Glomerular endothelial cell (primary cell): ENCODE measurements at regions not wholly inside any gene's neighbourhood (a gene's known extent, or its start where the extent isn't known, plus 50 kb on each side); places are given as distances from the start of the nearest gene placed in this dataset.
"Not testable (repeated sequence)": the region's sequence is repeated elsewhere in the genome, so short reads cannot be mapped to it uniquely, and the experiment has no call there.

Experiments used
- DNase-seq: peaks from one replicate; pipeline ENCODE4 v3.0.0-alpha.2; 2011; ENCODE audit warnings: low read depth, low spot score; ENCODE audit errors: extremely low read depth

GRCh38 chr1:178606839-178607238 is 93.9 kb downstream of the TEX35 start:
- no peak for DNase-seq

DNA sequence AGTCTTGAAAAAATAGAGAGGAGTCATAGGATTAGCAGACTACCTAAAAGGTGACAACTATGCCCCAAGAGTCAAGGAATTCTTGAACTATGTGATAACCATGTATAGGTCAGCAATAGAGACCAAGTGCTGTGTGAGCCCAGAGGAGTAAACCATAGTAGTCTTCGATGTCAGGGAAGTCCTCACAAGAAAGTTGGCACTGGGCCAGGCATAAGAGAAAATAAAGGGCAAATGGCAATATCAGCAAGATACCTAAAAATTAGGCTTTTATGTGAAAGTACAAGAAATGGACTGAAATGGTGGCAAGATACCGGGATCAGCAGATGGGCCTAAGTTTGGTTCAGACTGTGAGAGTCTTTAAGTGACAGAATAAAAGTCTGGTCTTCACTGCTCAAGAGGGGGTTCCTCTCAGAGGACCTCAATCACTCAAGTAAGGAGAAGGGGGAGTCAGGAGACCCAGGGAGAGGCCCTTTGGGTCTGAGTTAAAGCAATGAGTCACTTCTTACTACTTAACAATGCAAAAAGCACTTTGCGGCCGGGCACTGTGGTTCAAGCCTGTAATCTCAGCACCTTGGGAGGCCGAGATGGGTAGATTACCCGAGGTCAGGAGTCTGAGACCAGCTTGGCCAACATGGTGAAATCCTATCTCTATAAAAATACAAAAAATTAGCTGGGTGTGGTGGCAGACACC is 95.0 kb downstream of the TEX35 start:
- DNase-seq: no peak

- no peak for DNase-seq
These were observed 96.1 kb downstream of the TEX35 start for GRCh38 chr1:178609015-178609414.

- DNase-seq: not testable (repeated sequence)
These were observed 97.9 kb downstream of the TEX35 start for GRCh38 chr1:178610690-178611410.

DNA sequence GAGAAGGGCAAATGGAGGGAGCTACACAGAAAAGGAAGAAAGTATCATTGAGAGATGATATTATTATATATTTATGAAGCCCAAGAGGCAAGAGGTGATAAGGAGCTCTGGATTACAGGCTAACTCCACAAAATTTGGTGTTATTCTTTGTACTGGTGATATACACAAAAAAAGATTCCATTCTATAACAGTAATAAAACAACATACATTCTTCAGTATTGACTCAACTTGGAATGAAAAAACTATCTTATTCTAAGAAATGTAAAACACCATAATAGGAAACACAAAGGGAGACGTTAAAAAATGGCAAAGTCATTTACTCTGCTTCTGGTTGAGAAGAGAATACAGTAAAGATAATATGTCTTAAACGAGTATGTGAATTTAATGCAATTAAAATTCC is 99.4 kb downstream of the TEX35 start:
- DNase-seq: no peak

GRCh38 chr1:178613271-178613945 is 100.5 kb downstream of the TEX35 start:
- DNase-seq: no peak

DNA sequence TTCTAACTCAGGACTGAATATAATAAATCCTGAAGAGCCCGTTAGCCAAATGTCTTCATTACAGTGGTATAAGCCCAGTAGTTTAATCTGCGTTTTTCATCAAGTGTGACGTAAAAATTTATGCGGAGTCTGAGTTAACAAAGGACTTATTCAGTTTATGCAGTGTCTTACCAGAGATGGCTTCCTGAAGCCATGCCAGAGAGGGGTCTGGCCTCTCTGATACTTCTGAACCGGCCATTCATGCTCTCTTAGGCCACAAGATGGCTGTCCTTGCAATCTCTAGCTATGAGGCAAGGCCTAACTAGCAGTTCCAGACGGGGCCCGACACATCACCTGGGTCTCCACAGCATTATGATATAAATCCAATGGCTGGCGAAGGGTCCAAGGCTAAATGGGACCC is 101.4 kb downstream of the TEX35 start:
- DNase-seq: no peak

GRCh38 chr1:178619042-178619927 is 105.8 kb upstream of the RALGPS2 start:
- no peak for DNase-seq

DNA sequence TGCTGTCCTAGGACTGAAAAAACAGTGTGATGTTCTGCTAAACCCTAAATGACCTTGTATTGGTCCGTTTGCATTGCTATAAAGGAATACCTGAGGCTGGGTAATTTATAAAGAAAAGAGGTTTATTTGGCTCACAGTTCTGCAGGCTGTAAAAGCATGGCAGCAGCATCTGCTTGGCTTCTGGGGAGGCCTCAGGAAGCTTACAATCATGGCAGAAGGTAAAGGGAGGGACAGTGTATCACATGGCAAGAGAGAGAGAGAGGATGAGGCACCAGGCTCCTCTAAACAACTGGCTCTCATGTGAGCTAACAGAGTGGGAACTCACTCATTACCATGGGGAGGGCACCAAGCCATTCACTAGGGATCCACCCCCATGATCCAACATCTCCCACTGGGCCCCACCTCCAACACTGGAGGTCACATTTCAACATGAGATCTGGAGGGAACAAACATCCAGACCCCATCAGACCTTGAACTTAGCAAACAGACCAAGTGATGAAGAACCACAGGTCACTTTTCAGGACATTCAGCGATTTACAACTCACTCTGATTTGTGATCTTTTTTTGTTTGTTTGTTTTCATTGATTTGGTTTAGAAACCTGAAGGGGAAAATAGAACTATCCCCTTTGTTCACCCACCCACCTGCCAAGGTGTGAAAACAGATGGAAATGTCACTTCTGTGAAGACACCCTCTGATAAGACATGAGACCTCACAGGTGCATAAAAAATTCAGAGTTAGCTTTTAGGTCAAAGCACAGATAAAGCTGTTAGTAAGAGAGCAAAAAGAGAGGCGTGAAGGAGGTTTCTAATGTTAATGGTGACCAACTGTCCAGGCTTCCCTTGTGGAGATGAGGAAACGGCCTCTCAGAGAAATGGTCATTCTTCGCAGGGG is 104.2 kb upstream of the RALGPS2 start:
- DNase-seq: no peak

DNA sequence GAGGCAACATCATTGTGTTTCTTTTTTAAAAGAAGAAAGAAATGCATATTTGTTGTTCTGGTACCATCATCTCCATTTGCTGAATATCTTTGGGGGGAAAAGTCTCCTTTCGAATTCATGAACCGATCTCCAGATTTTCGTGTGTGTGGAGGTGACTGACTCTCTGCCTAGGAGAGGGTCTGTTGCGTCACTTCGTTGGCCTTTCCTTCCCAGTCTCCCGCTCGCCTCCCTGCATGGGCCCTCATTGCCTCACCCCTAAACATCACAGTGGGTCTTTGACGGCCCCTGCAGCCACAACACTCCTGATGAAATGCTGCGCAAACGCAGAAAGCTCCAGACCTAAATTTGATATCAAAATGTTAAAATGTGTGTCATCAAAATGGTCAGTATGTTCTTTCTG is 103.2 kb upstream of the RALGPS2 start:
- no peak for DNase-seq

DNA sequence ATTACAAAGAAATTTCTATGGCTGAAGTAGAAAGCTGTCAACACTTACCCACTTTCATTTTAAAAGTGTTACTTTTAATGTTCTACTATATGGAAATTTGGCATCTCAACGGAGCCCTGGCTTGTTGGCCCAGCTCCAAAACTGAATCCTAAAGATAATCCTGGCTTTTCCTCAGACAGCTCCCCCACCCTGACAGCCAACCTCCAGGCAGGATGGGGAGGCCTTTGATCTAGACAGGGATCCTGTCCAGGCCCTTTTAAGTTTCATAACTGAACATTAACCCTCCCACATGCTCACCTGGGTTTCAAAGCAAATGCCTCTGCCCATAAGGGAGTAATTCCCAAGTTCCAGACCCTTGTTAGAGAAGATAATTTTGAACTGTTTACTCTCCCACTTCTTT is 99.3 kb upstream of the RALGPS2 start:
- no peak for DNase-seq

DNA sequence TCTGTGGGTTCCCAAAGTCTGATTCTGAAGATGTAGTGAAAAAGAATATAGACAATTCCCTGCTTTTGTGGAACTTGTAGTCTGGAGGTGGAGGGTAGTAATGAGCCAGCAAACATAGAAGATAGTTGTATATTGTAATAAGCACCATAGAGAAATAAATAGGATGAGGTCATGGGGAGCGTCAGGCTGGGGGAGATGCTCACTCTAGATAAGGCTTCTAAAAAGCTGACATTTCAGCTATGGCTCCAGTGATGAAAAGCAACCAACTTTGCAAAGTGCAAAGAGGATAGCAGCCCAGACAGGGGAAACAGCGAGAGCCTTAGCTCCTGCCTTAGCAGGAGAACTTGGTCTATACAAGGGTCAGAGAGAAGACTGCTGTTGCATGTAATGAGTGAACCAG is 98.0 kb upstream of the RALGPS2 start:
- no peak for DNase-seq

DNA sequence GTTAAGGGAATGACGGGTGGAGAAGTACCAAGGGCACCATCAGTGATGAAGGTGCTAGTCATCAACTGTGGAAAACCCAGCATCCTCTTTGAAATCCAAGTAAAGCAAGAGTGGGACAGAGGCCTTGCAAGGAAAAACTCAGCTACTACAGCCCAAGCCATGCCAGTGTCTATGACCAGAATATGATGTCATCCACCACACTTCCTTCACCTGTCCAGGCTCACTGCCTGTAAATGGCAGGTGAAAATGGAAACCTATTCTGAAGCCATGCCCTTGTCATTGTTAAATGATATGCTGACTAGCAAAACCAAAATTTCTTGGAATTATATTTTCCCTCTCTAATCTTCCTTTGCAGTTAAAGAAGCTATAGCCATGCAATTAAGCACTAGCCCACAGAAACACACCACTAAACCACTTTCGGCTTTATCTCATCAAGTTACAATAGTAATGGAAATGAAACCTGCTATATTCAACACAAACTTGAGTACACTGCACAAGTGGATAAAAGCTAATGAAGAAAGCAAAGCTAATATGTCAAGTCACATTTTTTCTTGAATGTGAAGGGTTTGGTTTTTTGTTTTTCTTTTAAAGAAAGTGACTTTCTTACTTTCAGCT is 96.3 kb upstream of the RALGPS2 start:
- no peak for DNase-seq

DNA sequence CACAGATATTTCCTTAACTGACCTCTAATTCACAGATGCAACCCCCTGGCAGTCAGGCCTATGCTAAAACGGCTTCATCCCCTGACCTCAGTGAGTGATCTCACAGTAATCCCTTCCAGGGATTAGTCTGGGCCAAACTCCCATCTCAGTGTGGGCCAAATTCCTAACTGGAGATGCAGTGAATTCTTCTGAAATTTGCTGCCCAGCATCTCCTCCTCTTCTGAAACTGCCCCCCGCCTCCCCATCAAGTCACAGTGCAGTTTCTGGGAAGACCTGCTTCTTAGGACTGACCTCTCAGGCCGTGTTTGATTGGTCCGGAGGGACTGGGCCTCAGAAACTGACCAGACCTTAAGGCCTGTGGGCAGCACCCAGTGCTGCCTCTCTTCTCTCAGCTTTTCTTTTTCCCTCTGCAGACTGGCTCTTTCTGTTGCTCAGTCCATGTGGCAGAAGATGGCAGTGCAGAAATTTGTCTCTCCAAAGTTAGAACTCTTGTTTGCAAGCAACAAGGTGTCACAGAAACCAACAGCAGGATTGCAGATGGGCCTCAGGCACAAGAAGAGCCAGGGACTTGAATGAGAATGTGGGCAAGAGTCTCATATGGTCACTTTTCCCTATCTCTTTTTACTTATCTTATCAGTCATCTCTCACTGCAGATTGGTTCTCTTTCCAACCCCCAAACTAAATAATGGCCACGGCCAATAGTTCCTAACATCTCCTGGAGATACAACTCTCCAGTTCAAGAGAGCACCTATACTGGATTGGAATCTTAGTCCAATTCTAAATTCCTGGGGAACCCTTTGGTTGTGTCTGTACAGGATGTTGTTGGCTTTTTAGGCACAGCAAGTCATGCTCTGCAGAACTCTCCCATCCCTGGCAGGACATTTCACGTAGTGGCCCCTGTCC is 95.5 kb upstream of the RALGPS2 start:
- DNase-seq: no peak

- no peak for DNase-seq
These were observed 94.6 kb upstream of the RALGPS2 start for GRCh38 chr1:178630417-178630816.

DNA sequence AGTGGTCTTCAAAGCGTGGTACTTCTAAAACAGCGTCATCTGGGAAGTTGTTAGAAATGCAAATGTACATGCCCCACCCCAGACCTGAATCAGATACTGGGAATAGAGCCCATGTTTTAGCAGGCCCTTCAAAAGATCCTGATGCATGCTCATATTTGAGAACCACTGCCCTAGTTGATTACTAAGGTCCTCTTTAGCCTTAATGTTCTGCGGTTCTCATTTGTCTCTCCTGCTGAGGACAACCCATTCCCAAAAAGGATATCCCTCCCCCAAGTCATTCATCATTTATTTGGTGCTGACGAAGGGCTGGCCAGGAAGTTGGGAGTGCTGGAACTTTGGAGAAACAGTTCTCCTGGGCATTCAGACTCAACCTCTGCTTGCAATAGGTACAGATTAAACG is 92.4 kb upstream of the RALGPS2 start:
- DNase-seq: no peak

- no peak for DNase-seq
These were observed 92.0 kb upstream of the RALGPS2 start for GRCh38 chr1:178633056-178633455.

GRCh38 chr1:178634445-178634844 is 90.6 kb upstream of the RALGPS2 start:
- DNase-seq: no peak

- no peak for DNase-seq
These were observed 87.2 kb upstream of the RALGPS2 start for GRCh38 chr1:178637841-178638240.
